ENCODE measurements at regions not wholly inside any gene's neighbourhood (a gene's known extent, or its start where the extent isn't known, plus 50 kb on each side); places are given as distances from the start of the nearest gene placed in this dataset.

- DNase-seq, result no peak
Measured at GRCh38 chr15:96390986-96391385, 60.5 kb downstream of the NR2F2 start.

GRCh38 chr15:96392380-96393208 lies 62.1 kb downstream of the NR2F2 start:
- no peak for DNase-seq

- no peak for DNase-seq
Measured at GRCh38 chr15:96393209-96393513, 62.7 kb downstream of the NR2F2 start.

- no peak for DNase-seq
Measured at GRCh38 chr15:96395687-96396086, 65.2 kb downstream of the NR2F2 start.

- DNase-seq, result no peak
Measured at GRCh38 chr15:96398776-96399175, 68.3 kb downstream of the NR2F2 start.

GRCh38 chr15:96402403-96402802 lies 71.9 kb downstream of the NR2F2 start:
- DNase-seq, result no peak

- no peak for DNase-seq
Measured at GRCh38 chr15:96403071-96403470, 72.6 kb downstream of the NR2F2 start.

- DNase-seq, result no peak
Measured at GRCh38 chr15:96403932-96404331, 73.4 kb downstream of the NR2F2 start.

- DNase-seq, result no peak
Measured at GRCh38 chr15:96404560-96404959, 74.1 kb downstream of the NR2F2 start.

- no peak for DNase-seq
Measured at GRCh38 chr15:96406291-96406690, 75.8 kb downstream of the NR2F2 start.

- DNase-seq, result no peak
Measured at GRCh38 chr15:96406701-96407100, 76.2 kb downstream of the NR2F2 start.

GRCh38 chr15:96407482-96407881 lies 77.0 kb downstream of the NR2F2 start:
- DNase-seq, result no peak

GRCh38 chr15:96408591-96409183 lies 78.2 kb downstream of the NR2F2 start:
- no peak for DNase-seq

- DNase-seq, result no peak
Measured at GRCh38 chr15:96409215-96410138, 79.0 kb downstream of the NR2F2 start.

GRCh38 chr15:96410175-96411055 lies 79.9 kb downstream of the NR2F2 start:
- no peak for DNase-seq

- no peak for DNase-seq
Measured at GRCh38 chr15:96411056-96412031, 80.8 kb downstream of the NR2F2 start.

- no peak for DNase-seq
Measured at GRCh38 chr15:96412045-96412905, 81.8 kb downstream of the NR2F2 start.

- DNase-seq, result no peak
Measured at GRCh38 chr15:96412906-96413231, 82.4 kb downstream of the NR2F2 start.

GRCh38 chr15:96413657-96414056 lies 83.2 kb downstream of the NR2F2 start:
- no peak for DNase-seq
